Uterus (tissue), 3 donors: ENCODE measurements at regions not wholly inside any gene's neighbourhood (a gene's known extent, or its start where the extent isn't known, plus 50 kb on each side); places are given as distances from the start of the nearest gene placed in this dataset.

ENCODE experiments used
- DNase-seq, 2 donors: peaks; one replicate each; pipeline ENCODE4 v3.0.0-alpha.2; 2019 to 2020
- H3K27ac ChIP-seq, 2 donors: fragments of 200-600 bp; sonication (generic); 1 replicate in 1 of 2; 2 replicates in 1 of 2; pipeline ENCODE4 v1.5.1; 2016 to 2018
- H3K27me3 ChIP-seq, 2 donors: fragments of 200-600 bp; sonication (generic); one replicate each; pipeline ENCODE4 v1.5.1; 2018 to 2019; ENCODE audit warnings: control low read depth in 1 of 2
- H3K36me3 ChIP-seq, 2 donors: fragments of 200-600 bp; sonication (generic); one replicate each; pipeline ENCODE4 v1.5.1; 2019; ENCODE audit warnings: control low read depth in 1 of 2
- H3K4me1 ChIP-seq, 2 donors: fragments of 200-600 bp; sonication (generic); one replicate each; pipeline ENCODE4 v1.5.1; 2018 to 2019; ENCODE audit warnings: control low read depth in 1 of 2
- H3K4me3 ChIP-seq, 2 donors: fragments of 200-600 bp; sonication (generic); 1 replicate in 1 of 2; 2 replicates in 1 of 2; pipeline ENCODE4 v1.5.1; 2018 to 2019; ENCODE audit warnings: mild to moderate bottlenecking in 1 of 2
- H3K9me3 ChIP-seq, 2 donors: fragments of 200-600 bp; sonication (generic); one replicate each; pipeline ENCODE4 v1.5.1; 2019; ENCODE audit warnings: control low read depth in 1 of 2
- POLR2A ChIP-seq, 2 donors: fragments of 450-650 bp; IDR thresholded peaks; one replicate each; pipeline ENCODE4 v1.6.1; 2016; ENCODE audit warnings: antibody characterized with exemption in 2 of 2, mild to moderate bottlenecking in 1 of 2, moderate library complexity in 1 of 2
- intact Hi-C: fragments of 100-400 bp; cut with DNase I; formaldehyde crosslinking; loops from one replicate; pipeline ENCODE4 v1.15.1; 2023; ENCODE audit warnings: low total_unique reads
- TF ChIP-seq, protein P1 (sequence below), 4 experiments: fragments of 200-600 bp in 2 of 4; fragments of 450-650 bp in 2 of 4; sonication (generic) in 2 of 4; IDR thresholded peaks; one replicate each; pipeline ENCODE4 v1.5.1; 2016 to 2019; ENCODE audit warnings: antibody characterized with exemption in 4 of 4, mild to moderate bottlenecking in 2 of 4, moderate library complexity in 1 of 4
- donor health status: DM: yes; HTN: yes; CAD: no.

- TF ChIP-seq, protein P1, sequence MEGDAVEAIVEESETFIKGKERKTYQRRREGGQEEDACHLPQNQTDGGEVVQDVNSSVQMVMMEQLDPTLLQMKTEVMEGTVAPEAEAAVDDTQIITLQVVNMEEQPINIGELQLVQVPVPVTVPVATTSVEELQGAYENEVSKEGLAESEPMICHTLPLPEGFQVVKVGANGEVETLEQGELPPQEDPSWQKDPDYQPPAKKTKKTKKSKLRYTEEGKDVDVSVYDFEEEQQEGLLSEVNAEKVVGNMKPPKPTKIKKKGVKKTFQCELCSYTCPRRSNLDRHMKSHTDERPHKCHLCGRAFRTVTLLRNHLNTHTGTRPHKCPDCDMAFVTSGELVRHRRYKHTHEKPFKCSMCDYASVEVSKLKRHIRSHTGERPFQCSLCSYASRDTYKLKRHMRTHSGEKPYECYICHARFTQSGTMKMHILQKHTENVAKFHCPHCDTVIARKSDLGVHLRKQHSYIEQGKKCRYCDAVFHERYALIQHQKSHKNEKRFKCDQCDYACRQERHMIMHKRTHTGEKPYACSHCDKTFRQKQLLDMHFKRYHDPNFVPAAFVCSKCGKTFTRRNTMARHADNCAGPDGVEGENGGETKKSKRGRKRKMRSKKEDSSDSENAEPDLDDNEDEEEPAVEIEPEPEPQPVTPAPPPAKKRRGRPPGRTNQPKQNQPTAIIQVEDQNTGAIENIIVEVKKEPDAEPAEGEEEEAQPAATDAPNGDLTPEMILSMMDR (IDR thresholded peaks at IDR 0.05): no peak
- TF ChIP-seq POLR2A (IDR thresholded peaks at IDR 0.05): no peak
- no peaks in the 10 kb centered on the region for H3K4me1 ChIP-seq
- H3K36me3 ChIP-seq: no peaks in the 10 kb centered on the region
- no peak overlapping the region for H3K4me3 ChIP-seq
- H3K27ac ChIP-seq: no peak overlapping the region
- H3K27me3 ChIP-seq: no peaks in the 10 kb centered on the region
- H3K9me3 ChIP-seq: no peaks in the 10 kb centered on the region
- intact Hi-C loops: no loop called here
- no peak for DNase-seq
Observed at GRCh38 chr3:113113361-113113760, 98.0 kb upstream of the BOC start.

DNA sequence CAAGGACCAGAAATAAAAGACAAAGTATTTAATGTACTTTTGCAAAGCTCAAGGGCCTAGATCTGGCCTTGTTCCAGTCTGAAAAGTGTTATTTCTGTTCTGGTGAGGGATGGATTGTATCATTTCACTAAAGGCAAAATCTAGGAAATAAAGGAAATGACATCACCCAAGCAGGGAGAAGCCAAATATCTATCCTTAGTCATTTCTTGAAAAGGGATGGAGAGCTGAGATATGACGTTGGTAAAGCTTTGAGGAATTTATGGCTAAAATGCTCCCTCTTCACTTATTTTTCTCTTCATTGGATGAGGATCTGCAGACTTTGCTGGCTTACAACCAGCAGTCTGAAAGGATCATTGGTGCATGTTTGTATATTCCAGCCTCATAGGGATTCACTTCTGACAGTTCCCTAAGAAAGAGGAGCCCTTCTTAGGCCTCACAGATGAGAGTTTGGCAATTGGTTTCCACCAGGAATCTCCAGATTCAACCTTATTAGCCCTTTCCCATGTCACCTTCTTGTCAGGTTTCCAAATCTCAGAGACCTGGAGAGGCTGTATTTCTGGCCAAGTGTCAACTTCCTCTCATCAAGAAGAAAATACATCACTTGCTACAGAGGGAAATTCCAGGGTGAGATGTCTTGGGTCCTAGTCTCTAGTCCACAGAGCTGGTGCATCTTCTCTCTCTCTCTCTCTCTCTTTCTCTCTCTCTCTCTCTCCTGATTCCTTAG, 93.7 kb upstream of the BOC start:
- H3K4me3 ChIP-seq: no peak overlapping the region
- no peaks in the 10 kb centered on the region for H3K36me3 ChIP-seq
- peak overlapping the region in 1 of 2 donors; percentile 62 for H3K27ac ChIP-seq
- TF ChIP-seq POLR2A (IDR thresholded peaks at IDR 0.05): no peak
- TF ChIP-seq, protein P1 (IDR thresholded peaks at IDR 0.05): no peak
- no peaks in the 10 kb centered on the region for H3K27me3 ChIP-seq
- H3K4me1 ChIP-seq: no peaks in the 10 kb centered on the region
- no peak for DNase-seq
- no peaks in the 10 kb centered on the region for H3K9me3 ChIP-seq
- intact Hi-C loops: no loop called here

- no peaks in the 10 kb centered on the region for H3K27me3 ChIP-seq
- intact Hi-C loops: no loop called here
- peak overlapping the region in 1 of 2 donors; percentile 62 for H3K27ac ChIP-seq
- no peaks in the 10 kb centered on the region for H3K9me3 ChIP-seq
- DNase-seq: no peak
- H3K4me3 ChIP-seq: no peak overlapping the region
- TF ChIP-seq POLR2A (IDR thresholded peaks at IDR 0.05): no peak
- TF ChIP-seq, protein P1 (IDR thresholded peaks at IDR 0.05): no peak
- H3K4me1 ChIP-seq: no peaks in the 10 kb centered on the region
- H3K36me3 ChIP-seq: no peaks in the 10 kb centered on the region
Observed at GRCh38 chr3:113118336-113118735, 93.0 kb upstream of the BOC start.

DNA sequence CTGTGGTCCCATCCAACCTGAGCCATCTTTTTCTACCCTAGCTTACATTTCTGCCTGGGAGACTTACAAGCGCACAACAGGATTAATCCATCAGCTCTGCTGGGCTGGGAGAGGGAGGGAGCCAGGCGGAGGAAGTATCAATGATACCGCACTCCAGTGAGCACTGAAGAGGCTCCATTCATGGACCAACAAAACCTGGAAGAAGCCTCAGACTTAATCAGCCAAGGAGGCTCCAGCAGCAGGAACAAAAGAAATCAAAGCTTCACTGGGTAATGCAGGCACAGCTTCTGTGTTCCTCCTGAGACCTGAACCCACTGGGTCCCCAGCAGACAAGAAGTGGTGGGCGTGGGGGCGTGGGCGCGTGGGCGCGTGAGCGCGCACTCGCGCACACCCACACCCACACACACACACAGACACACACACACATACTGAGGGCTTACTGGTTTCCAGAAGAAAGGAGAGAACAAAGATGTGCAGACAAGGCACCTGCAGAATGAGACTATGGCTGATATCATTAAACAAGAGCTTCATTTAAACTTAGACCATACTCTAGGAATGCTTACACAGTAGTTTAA, 87.0 kb upstream of the BOC start:
- H3K36me3 ChIP-seq: no peaks in the 10 kb centered on the region
- H3K9me3 ChIP-seq: no peaks in the 10 kb centered on the region
- no peaks in the 10 kb centered on the region for H3K27me3 ChIP-seq
- no peak overlapping the region for H3K27ac ChIP-seq
- no peaks in the 10 kb centered on the region for H3K4me1 ChIP-seq
- H3K4me3 ChIP-seq: no peak overlapping the region
- no peak for TF ChIP-seq POLR2A (IDR thresholded peaks at IDR 0.05)
- TF ChIP-seq, protein P1 (IDR thresholded peaks at IDR 0.05): no peak
- DNase-seq: no peak
- intact Hi-C loops: loop anchor here (10.0 kb wide), 1 partner anchor 60 kb away; no protein-coding TSS in a partner anchor

DNA sequence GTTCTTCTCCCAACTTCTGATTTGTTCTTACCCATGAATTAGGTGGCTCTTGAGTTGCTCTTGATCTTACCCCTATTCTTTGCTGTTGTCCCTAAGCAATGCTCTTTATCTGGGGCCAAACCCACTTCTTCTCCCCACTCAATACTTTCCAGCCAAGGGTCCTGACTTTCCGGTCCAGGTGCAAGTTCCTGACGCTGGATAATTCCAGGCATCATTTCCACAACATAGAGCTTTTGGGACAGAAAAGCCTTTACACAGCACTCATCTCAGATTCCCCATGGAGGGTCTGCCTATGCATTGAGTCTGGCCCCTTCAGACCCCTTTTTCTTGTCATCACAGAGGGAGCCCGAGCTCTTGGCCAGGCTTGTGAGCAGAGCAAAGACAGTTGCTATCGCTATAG, 85.4 kb upstream of the BOC start:
- H3K27ac ChIP-seq: no peak overlapping the region
- H3K4me1 ChIP-seq: no peaks in the 10 kb centered on the region
- intact Hi-C loops: loop anchor here (10.0 kb wide), 1 partner anchor 61 kb away; no protein-coding TSS in a partner anchor
- DNase-seq: no peak
- H3K4me3 ChIP-seq: no peak overlapping the region
- TF ChIP-seq POLR2A (IDR thresholded peaks at IDR 0.05): no peak
- TF ChIP-seq, protein P1 (IDR thresholded peaks at IDR 0.05): no peak
- no peaks in the 10 kb centered on the region for H3K27me3 ChIP-seq
- H3K9me3 ChIP-seq: no peaks in the 10 kb centered on the region
- H3K36me3 ChIP-seq: no peaks in the 10 kb centered on the region
